ENCODE measurements at regions not wholly inside any gene's neighbourhood (a gene's known extent, or its start where the extent isn't known, plus 50 kb on each side); places are given as distances from the start of the nearest gene placed in this dataset.

DNA sequence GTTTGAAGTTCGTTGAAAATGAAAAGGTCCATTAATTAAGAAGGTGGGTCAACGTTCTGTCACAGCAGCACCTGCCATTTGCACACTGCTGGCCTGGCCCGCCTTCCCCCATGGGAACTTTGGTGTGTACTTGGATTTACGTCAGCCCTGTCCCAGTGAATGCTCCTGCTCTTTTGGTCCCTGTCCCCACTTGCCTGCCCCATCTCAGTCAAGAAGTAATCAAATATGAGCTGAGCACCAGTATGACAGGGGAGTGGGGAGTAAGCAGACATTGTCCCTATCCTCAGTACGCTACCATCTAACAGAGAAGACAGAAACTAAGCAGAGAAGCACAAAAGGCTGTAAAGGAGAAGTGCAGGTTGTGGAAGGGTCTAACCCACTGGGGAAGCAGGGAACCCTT lies 65.1 kb downstream of the SLC4A3 start:
- DNase-seq: no peak
- Histone ChIP-seq H3K9me3 (replicated peaks; ENCODE audit: control insufficient read depth, low read depth, low read length) (peaks cover 3% of the 10 kb centered on the region), H3K27ac (ENCODE audit: low read length) (no peak overlapping the region), H3K36me3 (ENCODE audit: control insufficient read depth, insufficient read depth, low read length) (no peaks in the 10 kb centered on the region), H3K4me3 (ENCODE audit: low read length) (no peak overlapping the region), H3K27me3 (ENCODE audit: control insufficient read depth, insufficient read depth, low read length) (peaks cover 3% of the 10 kb centered on the region), H3K4me1 (ENCODE audit: control insufficient read depth, insufficient read depth, low read length) (peaks cover 9% of the 10 kb centered on the region)
- 63% methylated on average over 2 of the region's 5 CpGs for WGBS (ENCODE audit: insufficient coverage)

DNA sequence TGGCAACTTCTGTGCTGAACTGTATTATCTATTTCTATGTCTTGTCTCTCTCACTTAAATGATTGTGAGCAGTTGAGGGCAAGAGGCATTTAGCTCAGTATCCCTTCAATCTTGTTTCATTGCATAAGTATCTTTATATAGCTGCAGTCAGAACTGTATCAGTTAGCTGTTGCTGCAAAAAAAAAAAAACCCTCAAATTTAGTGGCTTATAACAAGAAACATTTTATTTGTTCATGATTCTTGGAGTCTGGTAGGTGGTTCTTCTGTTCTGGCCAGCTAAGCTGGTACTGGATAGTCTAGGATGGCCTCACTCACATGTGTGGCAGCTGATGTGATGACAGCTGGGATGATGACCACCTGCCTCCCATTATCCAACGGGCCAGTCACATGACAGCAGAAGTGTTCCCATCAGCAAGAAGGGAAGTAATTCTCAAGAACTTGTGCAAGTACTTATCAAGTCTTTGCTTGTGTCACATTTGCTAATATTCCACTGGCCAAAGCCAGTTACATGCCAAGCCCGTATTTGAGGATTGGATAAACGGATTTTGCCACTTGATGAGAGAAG lies 67.8 kb downstream of the SLC4A3 start:
- peaks cover 3% of the 10 kb centered on the region for H3K9me3 ChIP-seq (replicated peaks; ENCODE audit: control insufficient read depth, low read depth, low read length)
- no peak overlapping the region for H3K27ac ChIP-seq (ENCODE audit: low read length)
- no CpG with 5 or more reads among the region's 3 CpGs for WGBS (ENCODE audit: insufficient coverage)
- H3K4me3 ChIP-seq (ENCODE audit: low read length): no peak overlapping the region
- H3K36me3 ChIP-seq (ENCODE audit: control insufficient read depth, insufficient read depth, low read length): no peaks in the 10 kb centered on the region
- H3K27me3 ChIP-seq (ENCODE audit: control insufficient read depth, insufficient read depth, low read length): peaks cover 2% of the 10 kb centered on the region
- no peak for DNase-seq
- peaks cover 9% of the 10 kb centered on the region for H3K4me1 ChIP-seq (ENCODE audit: control insufficient read depth, insufficient read depth, low read length)

DNA sequence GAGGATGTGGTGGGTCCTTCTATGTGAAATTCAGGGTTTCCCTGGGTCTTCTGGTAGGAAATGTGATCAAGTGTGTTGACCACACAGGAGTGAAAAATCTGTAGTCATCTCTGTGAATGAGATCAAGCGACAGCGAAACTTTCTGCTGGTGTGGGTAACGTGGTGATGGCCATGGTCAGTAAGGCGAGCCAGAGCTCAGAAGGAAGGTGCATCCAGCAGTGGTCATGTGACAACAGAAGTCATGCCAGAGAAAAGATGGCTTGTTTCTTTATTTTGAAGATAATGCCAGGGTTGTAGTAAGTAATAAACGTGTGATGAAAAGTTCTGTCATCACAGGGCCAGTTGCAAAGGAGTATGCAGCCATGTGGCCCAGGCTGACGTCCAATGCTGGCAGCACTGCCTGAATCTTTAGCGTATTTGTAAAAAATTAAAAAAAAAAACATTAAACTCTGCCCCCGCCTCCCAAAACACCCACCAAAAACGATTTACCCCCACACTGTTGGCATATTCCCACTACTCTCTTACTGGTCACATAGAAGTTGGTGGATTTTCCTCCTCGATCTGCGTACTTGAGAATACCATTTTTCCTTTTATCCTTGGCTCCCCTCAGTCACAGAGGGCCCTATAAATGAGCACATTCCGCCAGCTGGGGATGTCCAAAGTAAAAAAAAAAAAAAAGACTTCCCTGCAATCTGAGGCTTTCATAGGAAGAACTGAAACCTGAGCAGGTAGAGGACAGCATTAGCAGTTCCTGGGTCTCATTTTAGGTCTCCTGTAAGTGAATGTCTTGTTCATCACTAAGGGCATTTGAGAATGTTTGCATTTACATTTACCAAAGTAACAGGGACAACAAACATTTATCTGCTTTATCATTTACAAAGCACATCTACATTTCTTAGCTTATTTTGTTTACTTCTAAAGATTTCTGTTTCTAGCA lies 70.6 kb downstream of the SLC4A3 start:
- H3K27me3 ChIP-seq (ENCODE audit: control insufficient read depth, insufficient read depth, low read length): no peaks in the 10 kb centered on the region
- WGBS (ENCODE audit: insufficient coverage): 52% methylated on average over 6 of the region's 12 CpGs
- H3K27ac ChIP-seq (ENCODE audit: low read length): no peak overlapping the region
- H3K4me1 ChIP-seq (ENCODE audit: control insufficient read depth, insufficient read depth, low read length): peaks cover 19% of the 10 kb centered on the region
- peaks cover 3% of the 10 kb centered on the region for H3K9me3 ChIP-seq (replicated peaks; ENCODE audit: control insufficient read depth, low read depth, low read length)
- no peaks in the 10 kb centered on the region for H3K36me3 ChIP-seq (ENCODE audit: control insufficient read depth, insufficient read depth, low read length)
- peak; percentile 69 for DNase-seq
- no peak overlapping the region for H3K4me3 ChIP-seq (ENCODE audit: low read length)

DNA sequence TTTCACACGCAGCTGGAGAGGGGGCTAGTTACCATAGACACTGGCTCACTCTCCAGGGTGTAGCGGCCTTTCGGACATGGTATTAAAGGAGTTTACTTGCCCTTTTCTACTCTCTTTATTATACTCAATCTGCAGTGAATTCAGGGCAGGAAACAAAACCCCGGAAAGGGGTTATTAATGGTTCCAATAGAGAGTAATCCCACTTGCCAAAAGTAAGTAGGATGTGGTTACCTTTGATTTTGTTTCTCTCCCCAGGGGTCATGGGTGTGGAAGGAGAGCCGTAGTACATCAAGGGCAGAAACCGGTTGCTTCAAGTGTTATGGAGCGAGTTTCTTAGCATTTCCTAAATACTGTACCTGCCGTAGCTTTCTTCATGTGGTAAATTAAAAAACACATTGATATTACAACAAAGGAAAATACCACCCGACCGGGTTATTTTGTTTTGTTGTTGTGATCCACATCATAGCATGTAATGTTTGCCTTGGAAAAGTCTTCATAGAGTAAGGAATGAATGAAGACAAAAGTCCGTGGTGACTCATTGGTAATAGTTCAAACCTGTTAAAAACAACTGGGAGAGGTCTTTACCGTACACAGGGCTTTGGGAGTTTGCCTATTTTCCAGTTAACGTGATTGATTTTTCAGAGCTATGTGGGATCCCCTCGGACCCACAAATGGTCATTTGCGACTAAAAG lies 71.5 kb downstream of the SLC4A3 start:
- no peak for DNase-seq
- WGBS (ENCODE audit: insufficient coverage): 63% methylated on average over 1 of the region's 15 CpGs
- H3K4me3 ChIP-seq (ENCODE audit: low read length): no peak overlapping the region

DNA sequence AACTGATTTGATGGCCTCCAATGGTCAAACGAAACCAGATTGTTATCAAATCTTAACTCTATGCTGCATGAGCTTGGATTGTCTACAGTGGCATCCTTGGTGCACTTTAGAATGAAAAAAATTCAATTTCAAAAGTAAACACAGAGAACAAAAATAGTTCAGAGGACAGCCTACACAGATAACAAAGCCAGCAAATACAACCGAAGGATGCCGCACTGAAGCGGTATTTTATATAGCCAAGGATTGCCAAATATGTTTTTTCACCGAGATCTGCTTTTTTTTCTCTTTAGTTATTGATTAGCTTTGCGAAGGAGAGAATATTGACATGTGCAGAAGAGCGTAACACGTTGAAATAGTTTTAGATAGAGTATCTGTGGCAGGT lies 72.0 kb downstream of the SLC4A3 start:
- peaks cover 32% of the 10 kb centered on the region for H3K4me1 ChIP-seq (ENCODE audit: control insufficient read depth, insufficient read depth, low read length)
- no peaks in the 10 kb centered on the region for H3K36me3 ChIP-seq (ENCODE audit: control insufficient read depth, insufficient read depth, low read length)
- no peak overlapping the region for H3K4me3 ChIP-seq (ENCODE audit: low read length)
- no peak overlapping the region for H3K27ac ChIP-seq (ENCODE audit: low read length)
- peaks cover 3% of the 10 kb centered on the region for H3K9me3 ChIP-seq (replicated peaks; ENCODE audit: control insufficient read depth, low read depth, low read length)
- no CpG with 5 or more reads among the region's 8 CpGs for WGBS (ENCODE audit: insufficient coverage)
- DNase-seq: no peak
- no peaks in the 10 kb centered on the region for H3K27me3 ChIP-seq (ENCODE audit: control insufficient read depth, insufficient read depth, low read length)

More for the DNA sequence above, 71.5 kb downstream of the SLC4A3 start:
- Histone ChIP-seq H3K27me3 (ENCODE audit: control insufficient read depth, insufficient read depth, low read length) (no peaks in the 10 kb centered on the region), H3K4me1 (ENCODE audit: control insufficient read depth, insufficient read depth, low read length) (peaks cover 27% of the 10 kb centered on the region), H3K9me3 (replicated peaks; ENCODE audit: control insufficient read depth, low read depth, low read length) (peaks cover 3% of the 10 kb centered on the region), H3K36me3 (ENCODE audit: control insufficient read depth, insufficient read depth, low read length) (no peaks in the 10 kb centered on the region), H3K27ac (ENCODE audit: low read length) (no peak overlapping the region)

DNA sequence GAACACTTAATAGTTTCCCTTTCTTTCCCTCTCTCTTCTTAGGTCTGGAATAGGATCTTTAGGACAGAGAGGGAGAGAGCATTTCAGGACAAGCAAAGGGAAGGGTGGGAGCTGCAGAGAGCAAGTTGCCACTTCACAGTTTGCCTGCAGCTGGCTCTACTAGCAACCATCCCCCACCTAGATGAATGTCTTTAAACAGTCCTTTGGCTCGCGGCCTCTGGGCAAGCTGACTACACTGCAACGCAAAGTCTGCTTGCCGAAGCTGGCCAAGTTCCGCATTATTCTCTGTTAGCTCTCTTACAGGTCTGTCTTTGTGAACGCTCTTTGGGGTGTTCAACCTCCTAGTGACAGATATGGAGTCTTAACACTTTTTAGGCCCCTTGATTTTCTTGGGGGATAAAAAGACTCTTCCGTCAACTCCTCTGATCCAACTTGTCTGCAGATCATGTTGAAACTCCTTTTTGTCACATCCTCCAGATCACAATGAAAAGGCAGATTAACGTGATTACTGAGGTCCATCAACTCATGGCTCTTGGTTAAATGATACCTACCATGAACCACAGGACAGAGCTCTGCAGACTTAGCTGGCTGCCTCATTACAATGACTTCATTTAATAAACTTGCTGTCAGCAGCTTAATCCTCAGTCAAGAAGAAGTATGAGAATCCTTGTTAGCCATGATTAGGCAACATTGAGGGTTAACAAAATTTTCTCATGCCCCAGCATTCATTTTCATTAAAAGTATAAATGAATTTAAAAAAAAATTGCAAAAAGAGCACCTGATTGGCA lies 74.6 kb downstream of the SLC4A3 start:
- no peak overlapping the region for H3K27ac ChIP-seq (ENCODE audit: low read length)
- H3K4me3 ChIP-seq (ENCODE audit: low read length): no peak overlapping the region
- H3K36me3 ChIP-seq (ENCODE audit: control insufficient read depth, insufficient read depth, low read length): no peaks in the 10 kb centered on the region
- H3K4me1 ChIP-seq (ENCODE audit: control insufficient read depth, insufficient read depth, low read length): peaks cover 47% of the 10 kb centered on the region
- peak; percentile 59 for DNase-seq
- H3K9me3 ChIP-seq (replicated peaks; ENCODE audit: control insufficient read depth, low read depth, low read length): no peaks in the 10 kb centered on the region
- no peaks in the 10 kb centered on the region for H3K27me3 ChIP-seq (ENCODE audit: control insufficient read depth, insufficient read depth, low read length)
- 58% methylated on average over 4 of the region's 8 CpGs for WGBS (ENCODE audit: insufficient coverage)

DNA sequence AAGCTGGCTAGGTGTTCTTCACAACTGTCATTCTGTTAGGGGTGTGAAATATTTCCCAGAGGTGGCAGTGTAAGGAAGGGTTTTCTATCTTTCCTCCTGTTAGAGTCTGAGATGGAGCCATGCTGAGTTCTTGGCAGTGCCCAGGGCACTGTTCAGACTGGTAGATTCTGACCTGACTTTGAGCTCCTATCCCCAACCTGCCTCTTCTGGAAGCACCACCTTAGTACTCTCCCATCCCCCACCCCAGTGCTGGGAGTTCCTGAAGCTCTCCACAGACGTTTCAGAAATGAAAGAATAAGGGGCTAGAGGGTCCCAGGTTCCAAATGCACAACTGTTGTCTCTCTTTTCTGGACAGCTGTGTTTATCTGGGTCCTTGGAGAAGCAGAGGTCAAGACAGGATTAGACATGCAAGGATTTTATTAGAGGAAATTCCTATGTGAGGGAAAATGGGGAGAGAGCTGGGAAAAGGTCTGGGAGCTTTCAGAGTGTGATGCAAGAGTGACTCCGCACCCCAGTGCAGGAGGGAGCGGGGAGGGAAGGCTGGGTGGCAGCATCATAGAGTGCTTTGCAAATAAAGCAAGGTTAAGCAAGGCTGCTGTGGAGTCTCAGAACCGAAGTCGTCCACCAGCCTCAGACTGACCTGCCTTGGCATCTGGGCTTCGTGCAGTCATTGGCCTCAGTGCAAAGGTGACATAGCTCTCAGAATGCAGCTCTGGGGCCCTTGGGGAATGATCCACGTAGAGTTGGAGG lies 75.5 kb downstream of the SLC4A3 start:
- peaks cover 49% of the 10 kb centered on the region for H3K4me1 ChIP-seq (ENCODE audit: control insufficient read depth, insufficient read depth, low read length)
- DNase-seq: no peak
- WGBS (ENCODE audit: insufficient coverage): 46% methylated on average over 7 of the region's 7 CpGs

DNA sequence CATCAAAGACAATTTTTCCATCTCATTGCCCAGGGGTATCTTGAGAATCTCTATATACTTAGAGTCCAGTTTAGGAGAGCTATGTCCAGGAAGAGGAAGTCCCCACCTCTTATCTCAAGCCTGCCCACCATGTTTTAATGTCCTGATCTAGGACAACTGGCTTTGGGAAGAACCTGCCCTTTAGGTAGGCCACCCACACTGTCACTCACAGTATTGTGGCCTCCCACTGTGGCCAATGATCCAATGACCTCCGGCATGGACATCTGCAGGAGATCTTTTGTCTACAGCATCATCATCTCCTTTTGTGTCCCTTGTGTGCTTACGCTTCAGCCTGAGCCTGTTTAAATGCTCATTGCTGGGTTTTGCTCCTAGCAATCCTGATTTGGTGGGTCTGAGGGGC lies 77.4 kb downstream of the SLC4A3 start:
- 95% methylated on average over 2 of the region's 2 CpGs for WGBS (ENCODE audit: insufficient coverage)
- Histone ChIP-seq H3K27ac (ENCODE audit: low read length) (peak overlapping the region; percentile 38), H3K9me3 (replicated peaks; ENCODE audit: control insufficient read depth, low read depth, low read length) (no peaks in the 10 kb centered on the region), H3K4me1 (ENCODE audit: control insufficient read depth, insufficient read depth, low read length) (peaks cover 56% of the 10 kb centered on the region), H3K4me3 (ENCODE audit: low read length) (no peak overlapping the region), H3K27me3 (ENCODE audit: control insufficient read depth, insufficient read depth, low read length) (no peaks in the 10 kb centered on the region), H3K36me3 (ENCODE audit: control insufficient read depth, insufficient read depth, low read length) (no peaks in the 10 kb centered on the region)
- no peak for DNase-seq

More for the DNA sequence above, 75.5 kb downstream of the SLC4A3 start:
- Histone ChIP-seq H3K27ac (ENCODE audit: low read length) (no peak overlapping the region), H3K36me3 (ENCODE audit: control insufficient read depth, insufficient read depth, low read length) (no peaks in the 10 kb centered on the region), H3K9me3 (replicated peaks; ENCODE audit: control insufficient read depth, low read depth, low read length) (no peaks in the 10 kb centered on the region), H3K4me3 (ENCODE audit: low read length) (no peak overlapping the region), H3K27me3 (ENCODE audit: control insufficient read depth, insufficient read depth, low read length) (no peaks in the 10 kb centered on the region)

DNA sequence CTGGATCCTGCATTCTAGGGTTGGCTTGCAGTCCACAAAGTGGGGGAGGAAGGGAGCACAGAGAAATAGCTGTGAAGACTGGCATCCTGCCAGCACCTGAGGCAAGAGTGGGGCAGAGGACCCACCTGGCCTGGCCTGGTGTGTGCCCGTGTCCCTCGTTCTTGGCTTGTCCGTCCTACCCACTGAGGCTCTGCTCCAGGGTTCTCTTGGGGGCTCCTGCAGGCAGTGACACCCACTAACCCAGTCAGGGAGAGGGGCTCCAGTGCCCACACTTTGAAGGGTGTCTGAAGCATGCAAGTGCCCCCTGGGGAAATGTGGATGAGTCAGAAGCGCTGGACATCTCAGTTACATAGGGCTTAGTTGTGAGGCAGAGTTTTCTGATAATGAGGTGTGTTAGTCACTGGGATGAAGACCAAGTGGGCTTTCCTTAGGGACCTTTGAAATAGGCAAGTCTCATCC lies 79.4 kb downstream of the SLC4A3 start:
- Histone ChIP-seq H3K27ac (ENCODE audit: low read length) (peak overlapping the region; percentile 17), H3K9me3 (replicated peaks; ENCODE audit: control insufficient read depth, low read depth, low read length) (no peaks in the 10 kb centered on the region), H3K4me1 (ENCODE audit: control insufficient read depth, insufficient read depth, low read length) (peaks cover 56% of the 10 kb centered on the region), H3K27me3 (ENCODE audit: control insufficient read depth, insufficient read depth, low read length) (no peaks in the 10 kb centered on the region), H3K4me3 (ENCODE audit: low read length) (no peak overlapping the region), H3K36me3 (ENCODE audit: control insufficient read depth, insufficient read depth, low read length) (no peaks in the 10 kb centered on the region)
- DNase-seq: no peak
- WGBS (ENCODE audit: insufficient coverage): 93% methylated on average over 4 of the region's 4 CpGs

Data from muscle of leg (tissue), 3 donors.